ENCODE measurements at regions not wholly inside any gene's neighbourhood (a gene's known extent, or its start where the extent isn't known, plus 50 kb on each side); places are given as distances from the start of the nearest gene placed in this dataset.
"Not testable (repeated sequence)": the region's sequence is repeated elsewhere in the genome, so short reads cannot be mapped to it uniquely, and the experiment has no call there.

DNA sequence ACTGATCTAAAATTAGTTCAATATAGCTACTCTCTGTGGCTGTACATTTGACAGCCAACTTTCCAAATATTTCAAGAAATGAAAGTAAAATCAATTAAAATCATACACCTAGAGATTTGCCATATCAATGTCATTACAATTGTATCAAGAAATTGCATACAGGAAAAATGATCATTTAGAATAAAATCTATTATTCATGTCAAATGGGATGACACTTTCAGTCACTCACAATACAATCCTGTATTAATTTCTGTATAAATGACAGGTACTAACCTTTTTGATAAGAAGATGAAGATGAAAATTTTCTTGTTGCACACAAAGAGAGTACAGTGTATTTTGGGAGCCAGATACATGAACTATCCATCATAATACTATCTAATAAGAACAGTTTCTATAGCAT, 1588.9 kb upstream of the PRMT6 start:
- no peaks in the 10 kb centered on the region for H3K27me3 Mint-ChIP-seq
- H3K4me1 Mint-ChIP-seq: no peaks in the 10 kb centered on the region

DNA sequence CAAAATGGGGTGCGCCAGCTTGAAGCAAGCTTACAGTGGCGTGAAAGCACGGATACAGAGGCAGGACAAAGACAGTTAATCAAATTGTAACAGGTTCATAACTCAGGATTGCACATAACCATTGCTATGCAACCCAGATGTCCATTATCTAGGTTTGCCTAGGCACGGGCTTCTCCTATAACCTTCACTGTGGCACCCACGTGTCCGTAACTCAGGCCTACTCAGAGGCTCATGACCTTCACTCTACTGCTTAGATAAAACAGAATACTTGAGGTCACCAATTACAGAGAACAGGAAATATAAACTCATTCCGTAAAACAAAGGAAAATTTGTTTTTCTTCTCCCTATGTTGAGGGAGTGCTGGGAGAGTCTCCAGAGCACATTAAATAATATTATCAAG, 1585.9 kb upstream of the PRMT6 start:
- H3K27ac Mint-ChIP-seq; H3K4me1 Mint-ChIP-seq; H3K27me3 Mint-ChIP-seq; DNase-seq; H3K4me3 Mint-ChIP-seq; H3K36me3 Mint-ChIP-seq (ENCODE audit: low read depth); H3K9me3 Mint-ChIP-seq; POLR2A ChIA-PET; CTCF ChIA-PET: not testable (repeated sequence)

More for the DNA sequence above, 1588.9 kb upstream of the PRMT6 start:
- Mint-ChIP-seq H3K4me3 (no peak overlapping the region), H3K27ac (no peak overlapping the region), H3K9me3 (peaks cover 11% of the 10 kb centered on the region), H3K36me3 (ENCODE audit: low read depth) (no peaks in the 10 kb centered on the region)
- ChIA-PET POLR2A (no interaction called here), CTCF (no interaction called here)
- no peak for DNase-seq

DNA sequence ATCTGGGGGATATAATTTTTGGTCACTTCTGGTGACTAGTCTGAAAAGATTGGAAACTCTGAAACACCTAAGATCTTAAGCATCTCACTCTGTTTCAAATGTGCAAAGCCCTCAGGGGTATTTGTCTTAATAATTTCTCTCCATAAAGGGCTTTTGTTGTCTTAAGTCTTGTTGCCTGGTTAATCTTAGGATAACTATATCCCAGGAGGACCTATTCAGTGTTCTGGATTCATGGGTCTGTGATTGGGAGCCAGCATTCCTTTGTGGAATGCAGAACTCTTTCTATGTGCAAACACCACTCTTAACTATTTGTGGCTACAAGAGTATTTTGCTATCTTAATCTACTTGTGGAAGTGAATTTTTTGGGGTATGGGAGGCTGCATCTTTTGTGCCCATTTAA, 1573.0 kb upstream of the PRMT6 start:
- Mint-ChIP-seq H3K36me3 (ENCODE audit: low read depth) (no peaks in the 10 kb centered on the region), H3K27me3 (no peaks in the 10 kb centered on the region), H3K9me3 (no peaks in the 10 kb centered on the region), H3K27ac (no peak overlapping the region), H3K4me1 (no peaks in the 10 kb centered on the region), H3K4me3 (no peak overlapping the region)
- ChIA-PET POLR2A (no interaction called here), CTCF (no interaction called here)
- DNase-seq: no peak

DNA sequence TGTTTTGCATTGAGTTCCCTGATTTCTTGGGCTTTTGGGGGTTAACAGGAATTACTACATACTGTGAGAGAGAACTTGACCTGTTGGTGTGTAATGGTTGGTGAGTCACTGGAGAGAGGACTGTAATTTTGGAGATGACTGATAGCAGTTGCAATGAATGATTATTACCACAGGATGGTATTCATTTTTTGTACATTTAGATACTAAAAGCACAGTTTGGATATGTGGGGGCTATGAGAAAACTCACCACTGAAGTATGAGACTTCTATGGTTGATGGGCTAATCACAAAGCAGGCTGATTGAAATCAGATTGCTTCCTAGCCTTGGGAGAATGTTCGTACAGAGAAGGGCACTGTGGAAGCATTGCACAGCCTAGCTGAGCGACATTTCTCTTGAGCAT, 1571.3 kb upstream of the PRMT6 start:
- DNase-seq: no peak
- Mint-ChIP-seq H3K27ac (no peak overlapping the region), H3K4me3 (no peak overlapping the region), H3K27me3 (no peaks in the 10 kb centered on the region), H3K4me1 (no peaks in the 10 kb centered on the region), H3K36me3 (ENCODE audit: low read depth) (no peaks in the 10 kb centered on the region), H3K9me3 (peaks cover 2% of the 10 kb centered on the region)
- CTCF ChIA-PET: no interaction called here
- POLR2A ChIA-PET: no interaction called here

DNA sequence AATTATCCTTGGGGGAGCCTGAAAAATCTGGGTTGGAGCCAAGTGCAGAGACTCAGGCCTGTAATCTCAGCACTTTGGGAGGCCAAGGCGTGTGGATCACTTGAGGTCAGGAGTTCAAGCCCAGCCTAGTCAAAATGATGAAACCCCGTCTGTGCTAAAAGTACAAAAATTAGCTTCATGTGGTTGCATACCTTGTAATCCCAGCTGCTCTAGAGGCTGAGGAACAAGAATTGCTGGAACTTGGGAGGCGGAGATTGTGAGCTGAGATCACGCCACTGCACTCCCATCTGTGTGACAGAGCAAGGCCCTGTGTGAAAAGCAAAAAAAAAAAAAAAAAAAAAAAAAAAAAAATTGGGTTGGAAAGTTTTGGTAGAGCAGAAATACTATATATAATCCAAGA, 1563.6 kb upstream of the PRMT6 start:
- Mint-ChIP-seq H3K9me3 (peaks cover 7% of the 10 kb centered on the region), H3K36me3 (ENCODE audit: low read depth) (no peaks in the 10 kb centered on the region), H3K27ac (no peak overlapping the region), H3K27me3 (no peaks in the 10 kb centered on the region), H3K4me1 (no peaks in the 10 kb centered on the region), H3K4me3 (no peak overlapping the region)
- CTCF ChIA-PET: no interaction called here
- no peak for DNase-seq
- POLR2A ChIA-PET: no interaction called here

DNA sequence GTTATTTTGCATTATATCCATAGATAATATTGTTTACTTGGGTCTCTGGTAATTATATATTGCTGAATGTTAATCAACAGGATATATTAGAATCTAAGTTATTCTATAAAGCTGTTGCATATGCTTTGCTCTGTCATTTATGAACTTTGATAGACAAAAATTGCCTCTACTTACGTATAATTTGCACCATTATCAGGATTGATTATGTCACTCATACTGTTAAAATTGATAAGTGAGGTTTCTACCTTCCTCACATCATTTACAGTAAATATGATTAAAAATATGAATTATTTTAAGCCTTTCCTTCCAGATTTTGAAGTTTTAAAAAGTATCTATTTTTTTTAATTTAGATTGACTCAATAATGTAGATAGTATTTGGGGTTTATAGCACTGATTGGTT, 1540.4 kb upstream of the PRMT6 start:
- no peak overlapping the region for H3K4me3 Mint-ChIP-seq
- ChIA-PET CTCF (no interaction called here), POLR2A (no interaction called here)
- no peak overlapping the region for H3K27ac Mint-ChIP-seq
- H3K9me3 Mint-ChIP-seq: peaks cover 6% of the 10 kb centered on the region
- no peaks in the 10 kb centered on the region for H3K27me3 Mint-ChIP-seq
- H3K36me3 Mint-ChIP-seq (ENCODE audit: low read depth): no peaks in the 10 kb centered on the region
- no peaks in the 10 kb centered on the region for H3K4me1 Mint-ChIP-seq
- no peak for DNase-seq

DNA sequence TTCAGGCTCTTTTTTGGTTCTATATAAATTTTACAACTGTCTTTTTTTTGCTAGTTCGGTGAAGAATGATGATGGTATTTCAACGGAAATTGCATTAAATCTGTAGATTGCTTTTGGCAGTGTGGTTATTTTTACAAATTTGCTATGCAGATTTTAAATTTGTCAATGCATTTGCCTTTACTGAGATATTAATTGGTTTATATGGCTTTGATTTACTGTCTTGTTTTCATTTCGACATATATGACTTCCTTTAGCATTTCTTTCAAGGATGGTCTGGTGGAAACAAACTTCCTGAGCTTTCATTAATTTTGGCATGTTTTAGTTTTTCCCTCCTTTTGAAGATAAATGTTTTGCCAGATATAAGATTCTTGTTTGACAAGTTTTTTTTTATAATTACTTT, 1522.5 kb upstream of the PRMT6 start:
- H3K27ac Mint-ChIP-seq: no peak overlapping the region
- ChIA-PET CTCF (no interaction called here), POLR2A (no interaction called here)
- no peaks in the 10 kb centered on the region for H3K36me3 Mint-ChIP-seq (ENCODE audit: low read depth)
- no peak for DNase-seq
- H3K4me1 Mint-ChIP-seq: no peaks in the 10 kb centered on the region
- no peaks in the 10 kb centered on the region for H3K27me3 Mint-ChIP-seq
- peaks cover 22% of the 10 kb centered on the region for H3K9me3 Mint-ChIP-seq
- no peak overlapping the region for H3K4me3 Mint-ChIP-seq

DNA sequence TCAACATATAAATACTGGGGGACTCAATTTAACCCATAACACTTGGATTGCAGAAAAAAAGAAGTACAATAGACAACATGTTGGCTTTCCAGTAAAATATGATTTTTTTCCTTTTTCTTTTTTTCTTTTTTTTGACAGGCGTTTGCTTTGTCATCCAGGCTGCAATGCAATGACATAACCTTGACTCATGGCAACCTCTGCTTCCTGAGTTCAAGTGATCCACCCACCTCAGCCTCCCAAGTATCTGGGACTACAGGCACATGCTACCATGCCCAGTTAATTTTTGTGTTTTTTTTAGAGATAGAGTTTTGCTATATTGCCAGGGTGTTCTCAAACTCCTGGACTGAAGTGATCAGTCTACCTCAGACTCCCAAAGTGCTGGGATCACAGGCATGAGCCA, 1512.0 kb upstream of the PRMT6 start:
- Mint-ChIP-seq H3K4me3 (no peak overlapping the region), H3K27me3 (no peaks in the 10 kb centered on the region), H3K27ac (no peak overlapping the region), H3K36me3 (ENCODE audit: low read depth) (no peaks in the 10 kb centered on the region), H3K4me1 (no peaks in the 10 kb centered on the region), H3K9me3 (peaks cover 2% of the 10 kb centered on the region)
- ChIA-PET POLR2A (no interaction called here), CTCF (no interaction called here)
- DNase-seq: no peak

DNA sequence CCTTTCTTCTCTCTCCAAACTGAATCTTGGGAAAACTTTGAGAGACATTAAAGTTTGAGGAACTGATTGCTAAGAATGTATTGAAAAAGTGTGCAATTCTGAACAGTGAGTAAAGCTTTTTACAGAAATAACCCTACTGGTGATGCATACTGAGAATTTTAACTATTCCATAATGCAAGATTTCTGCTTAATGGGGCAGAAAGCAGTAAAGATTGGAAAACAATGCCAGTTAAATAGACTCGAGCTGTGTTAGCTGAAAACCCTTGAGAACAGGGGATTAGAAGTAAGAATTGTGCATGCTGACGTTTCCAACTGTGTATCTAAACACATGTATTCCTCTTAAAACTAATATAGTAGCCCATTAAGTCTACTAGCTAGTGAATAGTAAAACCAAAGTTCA, 1500.2 kb upstream of the PRMT6 start:
- Mint-ChIP-seq H3K4me3 (no peak overlapping the region), H3K27ac (no peak overlapping the region)

DNA sequence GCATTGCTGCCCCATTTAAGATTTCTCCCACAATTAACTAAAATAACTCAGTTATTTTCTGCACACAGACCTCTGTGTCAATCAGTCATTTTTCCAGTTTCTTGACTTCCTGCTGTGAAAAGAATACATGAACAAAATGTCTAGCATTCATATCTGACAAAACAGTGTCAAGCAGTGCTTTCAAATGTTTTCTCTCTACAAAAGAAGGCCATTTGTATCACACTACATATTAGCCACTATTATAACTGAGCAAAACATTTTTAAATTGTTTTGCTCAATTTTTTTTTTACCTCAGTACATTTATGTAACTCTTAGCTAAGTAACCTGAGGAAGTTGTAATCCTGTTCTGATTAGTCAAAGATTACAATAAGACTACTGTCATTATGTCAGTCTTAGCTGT, 1498.5 kb upstream of the PRMT6 start:
- no peak overlapping the region for H3K27ac Mint-ChIP-seq
- H3K36me3 Mint-ChIP-seq (ENCODE audit: low read depth): no peaks in the 10 kb centered on the region
- no peak for DNase-seq
- no peaks in the 10 kb centered on the region for H3K4me1 Mint-ChIP-seq
- peaks cover 5% of the 10 kb centered on the region for H3K9me3 Mint-ChIP-seq
- ChIA-PET CTCF (no interaction called here), POLR2A (no interaction called here)
- no peaks in the 10 kb centered on the region for H3K27me3 Mint-ChIP-seq
- H3K4me3 Mint-ChIP-seq: no peak overlapping the region

More for the DNA sequence above, 1500.2 kb upstream of the PRMT6 start:
- H3K9me3 Mint-ChIP-seq: peaks cover 5% of the 10 kb centered on the region
- H3K4me1 Mint-ChIP-seq: no peaks in the 10 kb centered on the region
- H3K36me3 Mint-ChIP-seq (ENCODE audit: low read depth): no peaks in the 10 kb centered on the region
- ChIA-PET CTCF (no interaction called here), POLR2A (no interaction called here)
- no peak for DNase-seq
- no peaks in the 10 kb centered on the region for H3K27me3 Mint-ChIP-seq

DNA sequence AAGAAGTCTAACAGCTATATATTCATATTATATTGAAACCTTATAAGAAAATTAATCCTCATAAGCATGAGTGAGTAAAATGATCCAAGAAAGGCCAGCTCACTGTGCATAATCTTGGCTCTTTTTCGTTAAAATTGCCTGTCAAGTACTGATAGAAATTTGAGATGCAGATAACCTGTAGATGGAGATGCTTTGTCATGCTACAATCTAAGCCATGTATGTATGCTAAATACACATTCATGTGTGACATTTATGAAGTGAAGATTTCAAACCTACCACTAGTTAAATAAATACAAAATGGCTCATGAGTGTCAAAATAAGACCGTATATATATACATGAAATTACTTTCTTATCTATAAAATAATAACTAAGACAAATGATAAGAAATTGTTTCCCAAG, 1491.5 kb upstream of the PRMT6 start:
- Mint-ChIP-seq H3K36me3 (ENCODE audit: low read depth) (no peaks in the 10 kb centered on the region), H3K4me1 (no peaks in the 10 kb centered on the region), H3K9me3 (peaks cover 7% of the 10 kb centered on the region), H3K27ac (no peak overlapping the region), H3K27me3 (no peaks in the 10 kb centered on the region), H3K4me3 (no peak overlapping the region)
- ChIA-PET CTCF (no interaction called here), POLR2A (no interaction called here)
- DNase-seq: no peak

DNA sequence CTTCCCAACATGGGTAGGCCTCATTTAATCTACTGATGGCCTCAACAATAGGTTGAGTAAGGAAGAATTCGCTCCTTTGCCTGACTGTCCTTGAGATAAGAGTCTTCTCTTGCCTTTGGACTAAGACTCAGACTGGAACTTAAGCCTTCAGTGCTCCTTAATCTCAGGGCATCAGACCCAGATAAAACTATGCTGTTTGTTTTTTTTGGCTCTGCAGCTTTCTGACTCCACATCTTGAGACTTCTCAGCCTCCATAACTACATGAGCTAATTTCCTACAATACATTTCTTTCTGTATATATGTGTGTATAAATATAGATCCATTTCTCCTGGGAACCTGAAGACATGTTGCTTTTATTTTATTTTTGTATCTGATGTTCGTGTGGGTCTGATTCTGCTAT, 1470.7 kb upstream of the PRMT6 start:
- H3K36me3 Mint-ChIP-seq (ENCODE audit: low read depth): no peaks in the 10 kb centered on the region
- ChIA-PET POLR2A (no interaction called here), CTCF (no interaction called here)
- no peak for DNase-seq
- H3K27me3 Mint-ChIP-seq: no peaks in the 10 kb centered on the region
- no peaks in the 10 kb centered on the region for H3K4me1 Mint-ChIP-seq
- no peak overlapping the region for H3K27ac Mint-ChIP-seq
- peaks cover 10% of the 10 kb centered on the region for H3K9me3 Mint-ChIP-seq
- H3K4me3 Mint-ChIP-seq: no peak overlapping the region

DNA sequence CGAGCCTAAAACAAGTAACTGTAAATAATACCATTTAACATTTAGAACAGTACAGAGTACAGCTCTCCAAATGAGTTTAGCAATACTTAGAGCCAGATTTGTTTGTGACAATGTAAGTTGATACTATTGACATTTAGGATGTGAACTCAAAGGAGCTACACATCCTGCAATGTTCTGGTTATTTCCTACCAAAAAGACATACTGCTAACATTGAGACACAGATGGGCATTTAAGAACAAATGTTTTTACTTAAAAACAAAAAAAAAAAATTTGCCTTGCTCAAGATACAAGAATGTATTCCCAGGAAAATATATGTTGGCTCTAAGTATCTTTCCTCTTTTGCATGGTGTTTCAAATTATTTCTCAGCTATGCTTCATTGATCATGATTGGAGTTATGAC, 1464.8 kb upstream of the PRMT6 start:
- Mint-ChIP-seq H3K27ac (no peak overlapping the region), H3K36me3 (ENCODE audit: low read depth) (no peaks in the 10 kb centered on the region), H3K4me1 (no peaks in the 10 kb centered on the region), H3K9me3 (peaks cover 9% of the 10 kb centered on the region), H3K4me3 (no peak overlapping the region), H3K27me3 (no peaks in the 10 kb centered on the region)
- POLR2A ChIA-PET: no interaction called here
- no peak for DNase-seq
- CTCF ChIA-PET: no interaction called here

DNA sequence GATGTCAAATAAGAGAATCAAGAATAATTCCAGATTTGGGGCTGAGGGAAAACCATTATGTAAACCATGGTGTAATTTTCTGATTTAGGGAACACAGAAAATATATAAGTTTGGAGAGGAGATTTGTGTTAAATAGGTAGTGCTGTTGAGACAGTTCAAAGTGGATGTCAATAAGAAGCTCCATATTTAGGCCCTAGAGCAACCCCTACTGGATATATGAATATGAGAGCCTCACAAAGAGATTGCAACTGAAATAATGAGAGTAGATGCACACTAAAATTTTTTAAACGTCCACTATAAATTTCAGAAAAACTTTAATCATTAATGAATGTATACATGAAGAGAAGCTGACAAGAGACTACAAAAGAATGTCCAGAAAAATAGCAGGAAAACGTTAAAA, 1447.8 kb upstream of the PRMT6 start:
- Mint-ChIP-seq H3K4me3 (no peak overlapping the region), H3K4me1 (no peaks in the 10 kb centered on the region), H3K27ac (no peak overlapping the region), H3K36me3 (ENCODE audit: low read depth) (no peaks in the 10 kb centered on the region), H3K9me3 (peaks cover 2% of the 10 kb centered on the region), H3K27me3 (no peaks in the 10 kb centered on the region)
- DNase-seq: no peak
- CTCF ChIA-PET: no interaction called here
- POLR2A ChIA-PET: no interaction called here

Measured in activated CD4-positive, alpha-beta T cell treated with anti-CD3 and anti-CD28 coated beads, Interleukin-2, amount 10 ng/mL, durations not matched to agents 7 days and 5 days (primary cell).